ENCODE measurements at regions not wholly inside any gene's neighbourhood (a gene's known extent, or its start where the extent isn't known, plus 50 kb on each side); places are given as distances from the start of the nearest gene placed in this dataset.

DNA sequence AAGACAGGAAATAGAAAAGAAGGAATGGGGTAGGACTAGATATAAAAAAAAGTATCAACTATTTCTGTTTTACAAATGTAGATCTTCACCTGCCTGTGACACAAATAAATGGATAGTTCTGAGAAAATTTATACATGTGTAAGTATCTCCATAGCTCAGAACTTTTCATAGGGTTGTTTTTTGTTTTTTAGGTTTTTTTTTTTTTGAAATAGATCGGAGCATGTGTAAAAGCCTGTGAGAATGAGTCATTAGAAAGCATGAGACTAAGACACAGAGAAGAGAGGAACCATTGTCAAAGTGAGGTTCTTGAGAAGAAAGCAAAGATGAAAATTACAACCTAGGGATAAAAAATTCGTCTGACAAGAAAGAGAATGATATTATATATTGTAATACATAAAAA is 481.6 kb downstream of the PABPC4L start:
- TF ChIP-seq, protein P1, sequence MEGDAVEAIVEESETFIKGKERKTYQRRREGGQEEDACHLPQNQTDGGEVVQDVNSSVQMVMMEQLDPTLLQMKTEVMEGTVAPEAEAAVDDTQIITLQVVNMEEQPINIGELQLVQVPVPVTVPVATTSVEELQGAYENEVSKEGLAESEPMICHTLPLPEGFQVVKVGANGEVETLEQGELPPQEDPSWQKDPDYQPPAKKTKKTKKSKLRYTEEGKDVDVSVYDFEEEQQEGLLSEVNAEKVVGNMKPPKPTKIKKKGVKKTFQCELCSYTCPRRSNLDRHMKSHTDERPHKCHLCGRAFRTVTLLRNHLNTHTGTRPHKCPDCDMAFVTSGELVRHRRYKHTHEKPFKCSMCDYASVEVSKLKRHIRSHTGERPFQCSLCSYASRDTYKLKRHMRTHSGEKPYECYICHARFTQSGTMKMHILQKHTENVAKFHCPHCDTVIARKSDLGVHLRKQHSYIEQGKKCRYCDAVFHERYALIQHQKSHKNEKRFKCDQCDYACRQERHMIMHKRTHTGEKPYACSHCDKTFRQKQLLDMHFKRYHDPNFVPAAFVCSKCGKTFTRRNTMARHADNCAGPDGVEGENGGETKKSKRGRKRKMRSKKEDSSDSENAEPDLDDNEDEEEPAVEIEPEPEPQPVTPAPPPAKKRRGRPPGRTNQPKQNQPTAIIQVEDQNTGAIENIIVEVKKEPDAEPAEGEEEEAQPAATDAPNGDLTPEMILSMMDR (IDR thresholded peaks at IDR 0.05): no peak
- TF ChIP-seq, protein P2, sequence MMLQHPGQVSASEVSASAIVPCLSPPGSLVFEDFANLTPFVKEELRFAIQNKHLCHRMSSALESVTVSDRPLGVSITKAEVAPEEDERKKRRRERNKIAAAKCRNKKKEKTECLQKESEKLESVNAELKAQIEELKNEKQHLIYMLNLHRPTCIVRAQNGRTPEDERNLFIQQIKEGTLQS (CRISPR knock-in tag; conservative IDR thresholded peaks at IDR 0.05): no peak
- TF ChIP-seq, protein P3, sequence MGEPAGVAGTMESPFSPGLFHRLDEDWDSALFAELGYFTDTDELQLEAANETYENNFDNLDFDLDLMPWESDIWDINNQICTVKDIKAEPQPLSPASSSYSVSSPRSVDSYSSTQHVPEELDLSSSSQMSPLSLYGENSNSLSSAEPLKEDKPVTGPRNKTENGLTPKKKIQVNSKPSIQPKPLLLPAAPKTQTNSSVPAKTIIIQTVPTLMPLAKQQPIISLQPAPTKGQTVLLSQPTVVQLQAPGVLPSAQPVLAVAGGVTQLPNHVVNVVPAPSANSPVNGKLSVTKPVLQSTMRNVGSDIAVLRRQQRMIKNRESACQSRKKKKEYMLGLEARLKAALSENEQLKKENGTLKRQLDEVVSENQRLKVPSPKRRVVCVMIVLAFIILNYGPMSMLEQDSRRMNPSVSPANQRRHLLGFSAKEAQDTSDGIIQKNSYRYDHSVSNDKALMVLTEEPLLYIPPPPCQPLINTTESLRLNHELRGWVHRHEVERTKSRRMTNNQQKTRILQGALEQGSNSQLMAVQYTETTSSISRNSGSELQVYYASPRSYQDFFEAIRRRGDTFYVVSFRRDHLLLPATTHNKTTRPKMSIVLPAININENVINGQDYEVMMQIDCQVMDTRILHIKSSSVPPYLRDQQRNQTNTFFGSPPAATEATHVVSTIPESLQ (CRISPR knock-in tag; IDR thresholded peaks at IDR 0.05): no peak
- TF ChIP-seq NR2C2 (CRISPR knock-in tag; IDR thresholded peaks at IDR 0.05) (no peak), ESRRA (CRISPR knock-in tag; IDR thresholded peaks at IDR 0.05; ENCODE audit: borderline replicate concordance) (no peak), SMAD4 (CRISPR knock-in tag; IDR thresholded peaks at IDR 0.05) (no peak), RORB (CRISPR knock-in tag; IDR thresholded peaks at IDR 0.05) (no peak)
- TF ChIP-seq, protein P4, sequence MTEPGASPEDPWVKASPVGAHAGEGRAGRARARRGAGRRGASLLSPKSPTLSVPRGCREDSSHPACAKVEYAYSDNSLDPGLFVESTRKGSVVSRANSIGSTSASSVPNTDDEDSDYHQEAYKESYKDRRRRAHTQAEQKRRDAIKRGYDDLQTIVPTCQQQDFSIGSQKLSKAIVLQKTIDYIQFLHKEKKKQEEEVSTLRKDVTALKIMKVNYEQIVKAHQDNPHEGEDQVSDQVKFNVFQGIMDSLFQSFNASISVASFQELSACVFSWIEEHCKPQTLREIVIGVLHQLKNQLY (CRISPR knock-in tag; IDR thresholded peaks at IDR 0.05): no peak

All from WTC11 (cell line).